GM12875 (cell line): ENCODE measurements at regions not wholly inside any gene's neighbourhood (a gene's known extent, or its start where the extent isn't known, plus 50 kb on each side); places are given as distances from the start of the nearest gene placed in this dataset.

Experiments used
- H3K4me3 ChIP-seq: one replicate; pipeline ENCODE4 v1.5.1; 2011; ENCODE audit warnings: low read depth, low read length, control low read depth
- TF ChIP-seq, protein P1 (sequence below): IDR thresholded peaks from 2 replicates; pipeline ENCODE4 v1.5.1; 2011; ENCODE audit warnings: low read depth, mild to moderate bottlenecking, control low read depth, inconsistent platforms, low read length, moderate library complexity, borderline replicate concordance; ENCODE audit not compliant: insufficient read depth

GRCh38 chr7:31228957-31229356 is 111.6 kb downstream of the NEUROD6 start:
- no peak overlapping the region for H3K4me3 ChIP-seq
- TF ChIP-seq, protein P1, sequence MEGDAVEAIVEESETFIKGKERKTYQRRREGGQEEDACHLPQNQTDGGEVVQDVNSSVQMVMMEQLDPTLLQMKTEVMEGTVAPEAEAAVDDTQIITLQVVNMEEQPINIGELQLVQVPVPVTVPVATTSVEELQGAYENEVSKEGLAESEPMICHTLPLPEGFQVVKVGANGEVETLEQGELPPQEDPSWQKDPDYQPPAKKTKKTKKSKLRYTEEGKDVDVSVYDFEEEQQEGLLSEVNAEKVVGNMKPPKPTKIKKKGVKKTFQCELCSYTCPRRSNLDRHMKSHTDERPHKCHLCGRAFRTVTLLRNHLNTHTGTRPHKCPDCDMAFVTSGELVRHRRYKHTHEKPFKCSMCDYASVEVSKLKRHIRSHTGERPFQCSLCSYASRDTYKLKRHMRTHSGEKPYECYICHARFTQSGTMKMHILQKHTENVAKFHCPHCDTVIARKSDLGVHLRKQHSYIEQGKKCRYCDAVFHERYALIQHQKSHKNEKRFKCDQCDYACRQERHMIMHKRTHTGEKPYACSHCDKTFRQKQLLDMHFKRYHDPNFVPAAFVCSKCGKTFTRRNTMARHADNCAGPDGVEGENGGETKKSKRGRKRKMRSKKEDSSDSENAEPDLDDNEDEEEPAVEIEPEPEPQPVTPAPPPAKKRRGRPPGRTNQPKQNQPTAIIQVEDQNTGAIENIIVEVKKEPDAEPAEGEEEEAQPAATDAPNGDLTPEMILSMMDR = no peak

DNA sequence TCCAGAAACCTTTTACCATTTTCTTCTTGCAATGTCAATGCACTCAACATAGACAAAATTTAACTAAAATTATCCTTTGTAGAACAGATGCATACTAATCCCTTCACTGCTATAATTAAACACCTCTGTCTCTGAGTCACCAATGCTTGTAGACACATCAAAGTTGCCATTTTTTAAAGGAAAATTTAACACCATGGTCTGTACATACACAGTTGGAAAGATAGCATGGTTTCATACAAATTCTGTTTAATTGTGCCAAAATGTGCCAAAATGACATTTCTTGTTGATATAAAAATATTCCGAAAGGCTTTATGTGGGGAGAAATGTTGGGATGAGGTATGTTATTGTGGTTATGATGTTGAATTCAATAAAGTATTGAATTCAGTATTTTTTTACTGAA is 125.8 kb downstream of the NEUROD6 start:
- H3K4me3 ChIP-seq = no peak overlapping the region
- TF ChIP-seq, protein P1 = no peak

DNA sequence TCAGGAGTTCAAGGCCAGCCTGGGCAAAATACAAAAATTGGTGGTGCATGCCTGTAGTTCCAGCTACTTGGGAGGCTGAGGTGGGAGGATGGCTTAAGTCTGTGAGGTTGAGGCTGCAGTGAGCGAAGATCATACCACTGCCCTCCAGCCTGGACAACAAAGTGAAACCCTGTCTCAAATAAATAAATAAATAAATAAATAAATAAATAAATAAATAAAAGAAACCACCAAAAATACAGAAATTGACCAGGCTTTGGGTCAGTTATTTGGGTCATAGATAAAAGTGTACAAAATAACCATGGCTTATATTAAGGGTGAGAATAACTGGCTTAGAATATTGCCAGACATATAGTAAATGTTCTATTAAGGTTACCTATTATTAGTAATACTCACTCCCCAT is 129.2 kb downstream of the NEUROD6 start:
- TF ChIP-seq, protein P1 = no peak
- no peak overlapping the region for H3K4me3 ChIP-seq

DNA sequence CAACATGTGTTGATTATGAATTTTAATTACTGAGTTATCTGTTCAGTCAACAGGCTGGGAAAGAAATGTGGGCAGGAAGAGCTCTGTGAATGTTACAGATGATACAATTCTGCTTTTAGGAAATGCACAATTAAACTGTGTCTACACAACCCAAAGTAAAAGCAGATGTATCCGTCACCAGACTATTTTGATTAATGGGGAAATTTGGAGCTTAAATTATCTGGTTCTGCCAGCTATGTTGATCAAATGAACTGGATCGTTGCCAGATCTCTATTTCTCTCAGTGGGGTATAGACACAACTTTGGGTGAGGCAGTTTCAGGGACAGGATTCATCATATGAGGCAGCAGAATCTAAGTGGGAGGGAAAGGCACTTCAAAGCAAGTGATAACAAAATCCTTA is 136.5 kb downstream of the NEUROD6 start:
- TF ChIP-seq, protein P1 = no peak
- no peak overlapping the region for H3K4me3 ChIP-seq

GRCh38 chr7:31203551-31203950 is 137.0 kb downstream of the NEUROD6 start:
- TF ChIP-seq, protein P1 = no peak
- H3K4me3 ChIP-seq = no peak overlapping the region

DNA sequence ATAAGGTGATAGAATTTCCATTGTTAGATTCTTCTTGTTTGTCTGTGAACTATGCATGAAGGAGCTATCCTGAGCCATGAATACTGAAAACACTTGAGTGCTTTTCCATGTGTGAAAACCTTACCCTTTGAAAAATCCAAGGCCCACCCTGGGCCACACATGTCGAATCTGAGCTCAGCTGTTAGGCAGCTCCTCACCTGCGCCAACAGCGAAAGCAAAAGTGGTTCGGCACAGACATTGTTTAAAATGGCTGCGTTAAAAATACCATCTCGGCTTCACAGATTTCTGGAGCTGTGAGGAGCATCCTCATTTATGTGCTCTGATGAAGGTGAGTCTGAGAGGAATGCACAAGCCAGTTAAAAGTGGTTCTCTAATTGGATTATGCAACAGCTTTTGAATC is 137.7 kb downstream of the NEUROD6 start:
- TF ChIP-seq, protein P1 = no peak
- no peak overlapping the region for H3K4me3 ChIP-seq

DNA sequence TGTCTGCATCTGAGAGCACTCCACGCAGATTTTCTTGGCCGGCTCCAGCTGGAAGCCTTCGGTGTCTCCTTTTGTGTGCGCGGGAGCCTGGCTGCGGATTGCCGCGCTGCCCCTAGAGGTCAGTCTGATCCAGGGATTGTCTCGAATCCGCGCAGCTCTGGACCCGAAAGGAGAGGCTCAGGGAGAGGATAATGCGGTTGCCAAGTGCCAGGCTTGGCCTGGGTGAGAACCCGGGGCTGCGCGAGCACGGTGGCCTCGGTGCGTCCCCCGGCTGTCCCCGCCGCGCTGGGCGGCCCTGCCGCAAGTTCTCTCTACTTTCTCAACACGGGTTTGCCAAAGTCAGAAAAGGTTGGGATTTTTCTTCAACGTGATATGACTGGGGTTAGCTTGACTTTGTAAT is 140.9 kb downstream of the ADCYAP1R1 start:
- H3K4me3 ChIP-seq = no peak overlapping the region
- TF ChIP-seq, protein P1 = peak; percentile 52
